ENCODE measurements at regions not wholly inside any gene's neighbourhood (a gene's known extent, or its start where the extent isn't known, plus 50 kb on each side); places are given as distances from the start of the nearest gene placed in this dataset.

DNA sequence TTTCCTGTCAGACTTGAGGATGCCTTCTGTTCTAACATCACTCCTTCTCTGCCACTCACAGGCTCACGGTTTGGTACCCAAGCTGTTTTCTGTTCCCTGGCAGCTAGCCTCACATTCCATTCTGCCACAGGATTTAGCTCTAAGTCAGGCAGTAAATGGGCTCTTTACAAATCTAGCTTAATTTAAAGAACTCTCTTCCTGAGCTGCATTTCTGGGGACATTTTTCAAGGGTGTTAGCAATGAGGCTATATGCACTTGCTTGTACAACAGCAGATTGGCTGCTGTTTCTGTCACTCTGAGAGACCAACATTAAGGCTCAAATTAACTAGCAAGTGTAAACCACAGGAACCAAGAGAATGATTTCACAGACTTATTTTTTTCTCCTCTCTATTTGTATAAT is 337.8 kb upstream of the NOCT start:
- Mint-ChIP-seq H3K36me3 (ENCODE audit: unreplicated experiment) (no peaks in the 10 kb centered on the region), H3K27me3 (ENCODE audit: unreplicated experiment) (no peaks in the 10 kb centered on the region), H3K9me3 (ENCODE audit: unreplicated experiment) (no peaks in the 10 kb centered on the region), H3K27ac (ENCODE audit: unreplicated experiment) (peak overlapping the region; percentile 1), H3K4me1 (ENCODE audit: unreplicated experiment) (peaks cover 36% of the 10 kb centered on the region), H3K4me3 (ENCODE audit: unreplicated experiment) (no peak overlapping the region)
- no peak for DNase-seq (ENCODE audit: extremely low spot score, unreplicated experiment)
- TF ChIP-seq, protein P1, sequence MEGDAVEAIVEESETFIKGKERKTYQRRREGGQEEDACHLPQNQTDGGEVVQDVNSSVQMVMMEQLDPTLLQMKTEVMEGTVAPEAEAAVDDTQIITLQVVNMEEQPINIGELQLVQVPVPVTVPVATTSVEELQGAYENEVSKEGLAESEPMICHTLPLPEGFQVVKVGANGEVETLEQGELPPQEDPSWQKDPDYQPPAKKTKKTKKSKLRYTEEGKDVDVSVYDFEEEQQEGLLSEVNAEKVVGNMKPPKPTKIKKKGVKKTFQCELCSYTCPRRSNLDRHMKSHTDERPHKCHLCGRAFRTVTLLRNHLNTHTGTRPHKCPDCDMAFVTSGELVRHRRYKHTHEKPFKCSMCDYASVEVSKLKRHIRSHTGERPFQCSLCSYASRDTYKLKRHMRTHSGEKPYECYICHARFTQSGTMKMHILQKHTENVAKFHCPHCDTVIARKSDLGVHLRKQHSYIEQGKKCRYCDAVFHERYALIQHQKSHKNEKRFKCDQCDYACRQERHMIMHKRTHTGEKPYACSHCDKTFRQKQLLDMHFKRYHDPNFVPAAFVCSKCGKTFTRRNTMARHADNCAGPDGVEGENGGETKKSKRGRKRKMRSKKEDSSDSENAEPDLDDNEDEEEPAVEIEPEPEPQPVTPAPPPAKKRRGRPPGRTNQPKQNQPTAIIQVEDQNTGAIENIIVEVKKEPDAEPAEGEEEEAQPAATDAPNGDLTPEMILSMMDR (IDR thresholded peaks at IDR 0.05): no peak

DNA sequence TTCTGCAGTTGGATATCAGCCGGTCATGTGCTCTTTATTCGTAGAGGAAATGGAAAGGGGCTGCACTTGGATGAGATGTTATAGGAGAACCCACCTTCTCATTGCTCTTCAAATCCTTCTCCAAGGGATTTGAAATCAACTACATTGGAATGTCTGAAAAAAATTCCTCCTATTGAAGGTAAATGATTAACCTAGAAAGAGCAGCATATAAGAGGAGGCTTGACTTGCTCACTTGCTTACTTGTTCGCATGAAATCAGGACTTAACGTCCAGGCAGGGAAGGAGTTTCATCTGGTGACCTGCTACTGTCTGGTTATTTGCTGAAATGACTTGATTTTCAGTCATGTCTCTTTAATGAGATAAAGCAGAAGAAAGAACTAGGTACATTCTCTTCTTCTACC is 338.4 kb upstream of the NOCT start:
- Mint-ChIP-seq H3K27me3 (ENCODE audit: unreplicated experiment) (no peaks in the 10 kb centered on the region), H3K27ac (ENCODE audit: unreplicated experiment) (peak overlapping the region; percentile 1), H3K4me1 (ENCODE audit: unreplicated experiment) (peaks cover 42% of the 10 kb centered on the region), H3K4me3 (ENCODE audit: unreplicated experiment) (no peak overlapping the region), H3K36me3 (ENCODE audit: unreplicated experiment) (no peaks in the 10 kb centered on the region), H3K9me3 (ENCODE audit: unreplicated experiment) (no peaks in the 10 kb centered on the region)
- DNase-seq (ENCODE audit: extremely low spot score, unreplicated experiment): no peak
- TF ChIP-seq, protein P1 (IDR thresholded peaks at IDR 0.05): no peak

DNA sequence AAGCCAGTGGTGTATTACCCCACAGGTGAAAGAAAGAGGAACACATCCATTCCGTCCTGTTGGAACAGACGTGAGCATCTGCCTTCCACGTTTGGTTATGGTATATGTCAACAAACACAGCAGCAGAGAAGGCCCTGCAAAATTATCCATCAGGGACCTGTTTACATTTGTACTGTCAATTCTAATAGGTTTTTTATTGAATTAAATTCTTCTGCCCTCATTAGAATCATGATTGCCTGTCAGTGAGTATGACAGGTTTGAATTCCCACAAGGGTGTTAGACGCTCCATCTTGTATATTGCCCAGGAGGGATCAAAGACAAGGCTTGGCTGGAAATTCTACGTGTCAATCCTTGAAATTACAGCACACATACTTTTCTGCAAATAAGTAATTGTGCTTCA is 339.9 kb upstream of the NOCT start:
- TF ChIP-seq, protein P1 (IDR thresholded peaks at IDR 0.05): no peak
- Mint-ChIP-seq H3K27ac (ENCODE audit: unreplicated experiment) (no peak overlapping the region), H3K36me3 (ENCODE audit: unreplicated experiment) (no peaks in the 10 kb centered on the region), H3K4me3 (ENCODE audit: unreplicated experiment) (no peak overlapping the region), H3K27me3 (ENCODE audit: unreplicated experiment) (no peaks in the 10 kb centered on the region), H3K4me1 (ENCODE audit: unreplicated experiment) (peaks cover 51% of the 10 kb centered on the region), H3K9me3 (ENCODE audit: unreplicated experiment) (no peaks in the 10 kb centered on the region)
- no peak for DNase-seq (ENCODE audit: extremely low spot score, unreplicated experiment)

DNA sequence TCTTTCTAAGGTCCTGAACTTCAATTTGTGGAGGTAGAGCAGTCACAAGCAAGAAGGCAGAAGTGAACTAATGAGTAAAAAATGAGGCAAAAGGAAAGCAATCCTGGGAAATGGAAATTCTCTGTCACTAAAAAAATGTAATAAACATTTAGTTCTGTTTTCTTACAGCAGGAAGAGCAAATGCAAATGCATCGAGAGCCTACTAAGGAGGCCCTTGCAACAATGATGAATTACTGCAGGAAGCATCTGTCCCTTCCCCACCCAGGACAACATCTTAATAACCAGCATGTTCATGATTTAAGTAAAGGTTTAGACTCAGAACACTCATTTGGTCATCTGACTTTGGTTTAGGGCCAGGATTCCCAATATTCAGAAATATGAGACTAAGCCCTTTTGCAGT is 341.4 kb upstream of the NOCT start:
- Mint-ChIP-seq H3K36me3 (ENCODE audit: unreplicated experiment) (no peaks in the 10 kb centered on the region), H3K9me3 (ENCODE audit: unreplicated experiment) (no peaks in the 10 kb centered on the region), H3K4me3 (ENCODE audit: unreplicated experiment) (no peak overlapping the region), H3K27me3 (ENCODE audit: unreplicated experiment) (no peaks in the 10 kb centered on the region), H3K4me1 (ENCODE audit: unreplicated experiment) (peaks cover 60% of the 10 kb centered on the region), H3K27ac (ENCODE audit: unreplicated experiment) (peak overlapping the region; percentile 1)
- no peak for DNase-seq (ENCODE audit: extremely low spot score, unreplicated experiment)
- TF ChIP-seq, protein P1 (IDR thresholded peaks at IDR 0.05): no peak

DNA sequence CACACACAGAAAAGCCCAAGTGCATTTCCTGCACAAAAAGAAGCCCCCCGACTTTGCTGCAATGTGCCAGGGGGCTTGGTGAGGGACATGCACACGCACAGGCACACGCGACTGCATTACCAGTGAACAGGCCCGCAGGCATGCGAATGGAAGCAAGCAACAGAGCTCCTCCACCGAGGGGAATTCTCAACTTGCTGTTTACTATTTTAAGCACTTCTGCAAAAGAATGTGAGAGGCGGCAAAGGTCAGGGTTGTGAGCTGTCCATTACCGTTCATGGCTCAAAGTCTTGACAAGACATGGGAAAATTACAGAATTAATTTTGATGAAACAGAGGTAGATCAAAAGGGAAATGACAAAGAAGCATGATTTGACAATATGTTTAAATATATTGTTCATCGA is 342.5 kb upstream of the NOCT start:
- DNase-seq (ENCODE audit: extremely low spot score, unreplicated experiment): no peak
- Mint-ChIP-seq H3K4me1 (ENCODE audit: unreplicated experiment) (peaks cover 71% of the 10 kb centered on the region), H3K36me3 (ENCODE audit: unreplicated experiment) (no peaks in the 10 kb centered on the region), H3K27me3 (ENCODE audit: unreplicated experiment) (no peaks in the 10 kb centered on the region), H3K4me3 (ENCODE audit: unreplicated experiment) (no peak overlapping the region), H3K27ac (ENCODE audit: unreplicated experiment) (peak overlapping the region; percentile 45), H3K9me3 (ENCODE audit: unreplicated experiment) (no peaks in the 10 kb centered on the region)
- TF ChIP-seq, protein P1 (IDR thresholded peaks at IDR 0.05): no peak
